Neural progenitor cell (in vitro differentiated cells): ENCODE measurements at regions not wholly inside any gene's neighbourhood (a gene's known extent, or its start where the extent isn't known, plus 50 kb on each side); places are given as distances from the start of the nearest gene placed in this dataset.

Experiments
- CTCF ChIP-seq: fragments of 200-600 bp; sonication (generic); IDR thresholded peaks from 2 replicates; pipeline ENCODE4 v1.5.1; 2017; ENCODE audit warnings: antibody characterized with exemption, mild to moderate bottlenecking
- EZH2 ChIP-seq: fragments of 200-600 bp; sonication (generic); IDR thresholded peaks from 2 replicates; pipeline ENCODE4 v1.6.1; 2017; ENCODE audit warnings: antibody characterized with exemption, mild to moderate bottlenecking, moderate library complexity
- EZH2phosphoT487 ChIP-seq: fragments of 200-600 bp; sonication (generic); IDR thresholded peaks from 2 replicates; pipeline ENCODE4 v1.6.1; 2017; ENCODE audit warnings: antibody characterized with exemption

- TF ChIP-seq CTCF (no peak), EZH2phosphoT487 (no peak), EZH2 (no peak)
Measured at GRCh38 chr5:98713856-98714255, 59.6 kb upstream of the RGMB start.
